AG08396 (cell line): ENCODE measurements at regions not wholly inside any gene's neighbourhood (a gene's known extent, or its start where the extent isn't known, plus 50 kb on each side); places are given as distances from the start of the nearest gene placed in this dataset.

Experiments used
- DNase-seq: peaks from one replicate; pipeline ENCODE4 v3.0.0; 2012; ENCODE audit warnings: low spot score, mixed read lengths

DNA sequence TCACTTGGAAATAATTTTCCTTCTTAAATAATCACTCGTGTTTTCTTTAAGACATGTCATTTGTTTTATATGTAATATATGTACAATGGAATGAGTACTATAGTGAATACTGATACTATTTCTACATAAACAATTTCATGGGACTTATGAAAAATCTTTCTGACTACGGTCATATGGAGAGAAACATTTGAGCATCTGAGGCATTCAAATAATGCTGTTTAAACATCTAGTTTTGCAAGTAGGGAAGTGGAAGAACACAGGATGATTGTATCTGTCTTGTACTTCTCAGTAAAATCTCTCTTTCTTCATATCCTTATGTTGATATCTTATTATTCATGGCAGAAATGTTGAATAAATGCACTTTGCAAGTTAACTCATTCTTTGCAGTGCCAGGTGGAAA is 599.5 kb upstream of the KCNMB2 start:
- DNase-seq: no peak

DNA sequence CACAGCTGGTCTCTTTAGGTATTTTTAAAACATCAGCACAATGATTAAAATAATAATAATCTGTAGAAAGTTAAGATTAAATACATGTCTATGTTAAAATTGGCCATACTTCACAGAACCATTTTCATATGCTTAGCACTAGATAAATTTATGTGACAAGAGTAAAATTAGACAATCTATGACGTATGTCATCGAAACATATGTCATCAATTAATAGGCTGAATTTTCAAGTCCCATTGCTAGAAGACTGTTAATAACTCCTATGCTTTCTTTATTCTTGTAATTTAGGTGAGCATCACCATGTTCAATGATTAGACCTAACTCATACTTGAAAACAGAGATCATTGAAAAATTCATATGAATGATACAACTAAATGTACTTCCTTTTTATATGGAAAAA is 593.3 kb upstream of the KCNMB2 start:
- no peak for DNase-seq

DNA sequence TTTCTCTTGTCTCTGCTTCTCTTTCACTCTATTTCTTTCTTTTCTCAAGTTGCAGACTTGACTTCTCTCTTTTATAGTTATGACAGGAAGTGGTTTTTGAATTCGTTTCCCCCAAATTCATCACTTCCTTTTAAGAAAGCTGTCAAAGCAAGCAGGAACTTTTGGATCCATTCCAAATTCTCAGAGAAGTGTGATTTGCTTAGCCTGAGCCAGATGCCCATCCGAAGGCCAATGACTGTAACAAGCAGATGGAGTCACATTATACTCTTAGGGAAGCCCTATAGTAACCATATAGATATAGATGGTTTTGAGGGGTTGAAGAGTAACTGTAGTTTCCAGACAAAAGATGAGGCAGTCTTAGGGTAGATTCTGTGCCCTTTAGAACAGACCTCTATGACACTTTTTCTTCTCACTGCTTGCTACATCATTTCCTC is 592.0 kb upstream of the KCNMB2 start:
- DNase-seq: no peak

DNA sequence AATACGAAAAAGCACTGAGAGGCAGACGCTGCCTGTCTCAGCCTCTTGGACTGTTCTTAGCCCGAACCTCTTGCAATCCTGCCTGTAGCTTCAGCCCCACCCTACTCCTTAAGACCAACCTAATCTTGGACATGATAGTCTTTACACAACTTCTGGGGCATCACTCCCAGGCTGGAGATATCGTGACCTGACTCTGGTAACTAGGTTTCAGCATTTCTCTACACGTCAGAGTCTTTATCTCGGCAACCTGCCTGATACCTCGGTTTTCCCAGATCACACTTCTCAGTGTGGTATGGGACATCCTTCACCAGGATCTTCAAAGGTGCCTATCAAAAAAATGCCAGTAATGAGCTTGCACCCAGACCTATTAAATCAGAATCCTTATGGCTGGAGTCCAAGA is 590.2 kb upstream of the KCNMB2 start:
- no peak for DNase-seq

DNA sequence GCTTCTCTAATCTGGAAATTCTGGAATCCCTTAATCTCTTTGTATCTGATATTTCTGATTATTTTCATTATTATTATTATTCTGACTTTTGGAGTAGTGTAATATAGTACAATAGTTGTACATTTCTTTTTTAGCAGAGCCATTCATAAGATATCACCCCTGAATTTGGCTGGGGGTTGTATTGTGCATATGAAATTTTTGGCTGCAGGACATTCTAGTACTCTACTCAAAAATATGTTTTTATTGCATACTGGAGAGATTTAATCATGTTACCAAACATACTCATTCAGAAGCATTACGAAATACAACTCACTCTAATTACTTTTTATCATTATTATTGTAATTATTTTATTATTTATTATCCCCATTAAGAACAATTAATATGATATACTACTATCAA is 589.7 kb upstream of the KCNMB2 start:
- DNase-seq: no peak

DNA sequence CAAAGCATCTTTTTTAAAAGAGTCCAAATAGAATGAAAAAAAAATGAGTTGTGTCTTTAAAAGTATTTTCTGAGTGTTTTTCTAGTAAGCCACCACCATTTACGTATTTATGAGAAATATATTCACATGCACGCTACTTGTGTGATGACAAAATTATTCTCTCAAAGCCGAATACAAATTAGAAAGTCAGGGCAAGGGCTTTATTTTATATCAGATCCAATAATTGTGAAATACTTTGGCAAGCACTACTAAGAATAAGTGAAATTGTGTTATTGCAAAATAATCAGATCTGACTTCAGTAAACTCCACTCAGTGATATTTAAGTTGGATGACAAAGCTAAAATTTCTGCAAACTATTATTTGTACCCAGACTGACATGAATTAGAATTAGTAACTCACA is 589.3 kb upstream of the KCNMB2 start:
- no peak for DNase-seq

DNA sequence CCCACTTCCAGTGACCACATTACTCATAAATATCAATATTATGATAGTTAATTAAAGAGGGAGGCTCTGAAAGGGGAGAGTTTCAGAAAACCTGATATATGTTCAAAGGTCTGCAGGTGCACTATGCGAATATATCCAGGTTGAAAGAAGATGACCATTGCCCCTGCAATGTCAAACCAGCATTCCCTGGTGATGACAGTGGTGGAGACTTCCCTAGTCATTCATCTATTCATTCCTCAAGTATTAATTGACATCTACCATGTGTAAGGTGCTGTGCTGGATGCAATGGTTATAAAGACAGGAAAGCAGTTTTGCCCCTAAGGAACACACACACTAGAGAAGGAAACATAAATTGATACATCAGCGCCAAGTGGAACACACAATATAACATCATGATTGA is 588.3 kb upstream of the KCNMB2 start:
- DNase-seq: no peak

DNA sequence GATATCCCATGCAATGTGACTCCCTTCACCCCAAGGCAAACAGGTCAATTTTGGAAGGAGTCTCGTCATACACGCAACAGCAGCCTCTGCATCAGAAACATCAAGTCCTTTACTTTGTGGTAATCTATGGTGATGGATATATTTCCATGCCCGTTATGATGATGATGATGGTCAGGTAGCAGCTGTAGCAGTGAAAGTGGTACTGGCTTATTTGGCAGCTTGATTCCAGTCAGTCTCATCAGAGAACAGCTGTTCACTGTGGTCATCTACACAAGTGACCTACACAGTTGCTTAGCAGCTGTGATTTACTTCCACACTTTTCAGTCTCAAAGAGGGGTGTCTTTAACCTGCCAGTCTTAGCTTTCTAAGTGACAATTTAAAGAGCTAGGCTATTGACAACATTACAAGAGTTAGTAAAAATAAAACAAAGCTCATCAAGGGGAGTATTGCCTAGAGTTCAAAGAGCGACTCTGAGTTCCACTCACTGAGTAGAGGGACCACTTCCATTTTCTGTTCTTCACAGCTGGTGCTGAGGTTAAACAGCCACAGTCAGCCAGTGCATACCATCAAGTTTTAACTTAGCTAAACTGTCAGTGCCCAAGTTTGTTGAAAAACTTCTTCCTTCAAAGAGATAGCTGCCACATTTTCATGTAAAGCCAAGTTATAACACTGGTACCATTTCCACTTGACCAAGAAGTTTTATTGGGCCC is 587.4 kb upstream of the KCNMB2 start:
- DNase-seq: no peak

DNA sequence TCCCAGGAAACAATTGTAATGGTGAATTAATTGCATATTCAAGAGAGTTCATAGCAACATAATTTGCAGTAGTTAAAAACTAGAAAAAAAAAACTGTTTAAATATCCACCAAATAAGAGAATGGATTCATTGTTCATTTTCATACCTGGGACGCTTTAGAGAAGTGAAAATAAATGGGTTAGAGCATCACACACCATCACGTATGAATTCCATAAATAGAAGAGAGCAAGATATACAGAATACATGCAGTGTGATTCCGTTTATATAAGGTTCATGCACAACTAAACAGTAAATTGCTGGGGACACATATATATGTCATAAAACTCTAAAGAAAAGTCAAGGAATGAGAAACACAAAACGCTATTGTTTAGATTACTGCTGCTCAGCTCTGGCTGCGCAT is 577.0 kb upstream of the KCNMB2 start:
- DNase-seq: no peak

DNA sequence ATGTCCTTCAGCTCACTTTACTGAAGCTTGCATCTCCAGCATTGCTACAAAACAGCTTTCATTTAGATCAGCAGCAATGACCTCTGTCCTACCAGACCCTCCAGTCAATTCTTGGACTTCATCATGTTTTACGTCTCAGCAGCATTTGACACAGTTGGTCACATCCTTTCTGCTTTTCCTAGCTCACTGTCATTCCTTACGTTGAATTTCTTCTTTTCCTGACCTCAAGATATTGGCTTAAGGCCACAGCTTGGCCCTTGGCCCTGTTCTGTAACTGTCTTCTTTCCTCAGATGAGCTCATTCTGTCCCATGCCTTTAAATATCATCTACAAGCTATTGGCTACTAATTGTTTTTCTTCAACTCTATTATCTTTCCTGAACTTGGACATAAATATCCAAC is 576.2 kb upstream of the KCNMB2 start:
- no peak for DNase-seq

DNA sequence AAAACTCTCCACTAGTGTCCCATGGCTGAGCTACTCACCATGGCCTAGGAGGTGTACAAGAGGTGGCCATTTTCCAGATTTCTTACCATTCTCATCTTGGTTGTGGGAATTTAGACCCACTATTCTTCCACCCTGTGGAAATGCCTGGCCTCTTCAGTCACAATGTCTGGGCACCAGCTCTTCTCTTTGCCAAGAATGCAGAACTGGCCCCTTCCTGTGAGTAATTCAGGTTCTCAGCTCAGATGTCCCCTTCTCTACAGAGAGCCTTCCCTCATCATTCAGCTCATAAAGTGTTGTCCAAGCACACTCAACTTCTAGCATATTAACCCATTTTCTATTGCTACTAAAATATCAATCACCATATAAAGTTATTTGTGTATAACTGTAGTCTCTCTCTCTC is 575.5 kb upstream of the KCNMB2 start:
- no peak for DNase-seq

DNA sequence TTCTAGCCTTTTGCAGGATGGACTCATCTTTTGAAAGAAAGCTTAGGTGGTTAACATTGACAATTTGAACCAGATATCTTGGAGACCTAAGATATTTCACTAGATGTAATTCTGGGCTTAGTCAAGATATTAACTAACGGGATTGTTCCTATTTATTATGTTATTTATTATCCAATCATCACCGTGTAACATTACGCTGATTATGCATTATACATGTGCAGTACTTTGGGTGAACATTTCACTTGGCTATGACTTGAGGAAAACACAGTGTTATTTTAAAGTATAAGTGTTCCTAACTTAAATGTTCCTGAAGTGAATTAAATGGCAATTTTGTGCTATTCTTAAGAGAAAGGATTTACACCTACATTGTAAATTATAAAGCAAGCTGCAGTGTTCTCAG is 574.5 kb upstream of the KCNMB2 start:
- DNase-seq: no peak

DNA sequence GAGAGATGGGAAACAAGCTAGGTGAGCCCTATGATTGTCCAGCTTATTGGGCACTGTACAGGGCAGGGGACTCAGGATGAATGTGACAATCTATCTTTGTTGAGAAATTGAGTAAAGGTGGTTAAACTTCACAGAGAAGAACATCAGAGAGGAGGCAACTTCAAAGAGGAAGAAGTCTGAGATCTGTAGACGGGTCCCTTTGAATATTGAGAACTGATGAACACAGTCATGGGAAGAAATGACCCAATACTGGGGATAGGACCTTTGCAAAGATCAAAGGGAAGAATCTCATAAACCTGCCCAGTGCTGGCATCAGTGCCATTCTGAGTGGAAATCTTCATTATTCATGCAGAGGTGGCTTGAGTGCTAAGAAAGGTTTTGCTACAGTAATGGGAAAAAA is 569.7 kb upstream of the KCNMB2 start:
- DNase-seq: no peak

DNA sequence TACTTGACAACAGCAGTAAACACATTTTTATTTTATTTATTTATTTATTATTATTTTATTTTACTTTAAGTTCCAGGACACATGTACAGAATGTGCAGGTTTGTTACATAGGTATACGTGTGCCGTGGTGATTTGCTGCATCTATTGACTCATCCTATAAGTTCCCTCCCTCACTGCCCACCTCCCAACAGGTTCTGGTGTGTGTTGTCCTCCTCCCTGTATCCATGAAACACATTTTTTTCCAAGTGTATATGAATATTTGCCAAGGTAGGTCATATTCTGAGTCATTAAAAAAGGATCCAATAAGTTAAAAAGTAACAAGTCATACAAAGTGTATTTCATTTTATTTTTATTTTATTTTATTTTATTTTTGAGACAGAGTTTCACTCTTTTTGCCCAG is 567.3 kb upstream of the KCNMB2 start:
- no peak for DNase-seq

DNA sequence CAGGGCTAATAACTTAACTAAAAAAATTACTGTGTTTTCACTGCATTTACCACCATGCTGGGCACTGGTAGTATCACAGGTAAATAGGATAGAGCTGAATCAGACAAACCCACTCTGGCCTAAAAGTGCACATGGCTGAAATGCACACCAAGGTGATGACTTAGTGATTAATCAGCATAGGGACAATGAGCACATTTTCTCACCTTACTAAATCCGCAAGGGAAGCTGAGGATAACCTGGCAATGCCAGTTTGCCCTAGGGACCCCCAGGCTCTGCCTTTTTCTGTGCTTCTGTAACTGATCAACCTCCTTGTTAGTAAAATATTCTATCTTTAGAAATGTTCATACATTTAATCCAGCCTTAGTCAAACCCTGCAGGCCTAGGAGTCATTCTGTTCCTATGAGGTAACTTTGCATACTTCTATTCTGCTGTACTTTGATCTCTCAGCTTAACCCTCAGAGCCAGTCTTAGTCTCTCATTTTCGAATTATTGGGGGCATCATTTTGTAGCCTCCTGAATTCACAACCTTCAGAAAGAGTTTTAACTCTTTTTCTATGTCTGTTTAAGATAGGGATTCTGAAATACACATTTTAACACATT is 562.9 kb upstream of the KCNMB2 start:
- peak; percentile 11 for DNase-seq

DNA sequence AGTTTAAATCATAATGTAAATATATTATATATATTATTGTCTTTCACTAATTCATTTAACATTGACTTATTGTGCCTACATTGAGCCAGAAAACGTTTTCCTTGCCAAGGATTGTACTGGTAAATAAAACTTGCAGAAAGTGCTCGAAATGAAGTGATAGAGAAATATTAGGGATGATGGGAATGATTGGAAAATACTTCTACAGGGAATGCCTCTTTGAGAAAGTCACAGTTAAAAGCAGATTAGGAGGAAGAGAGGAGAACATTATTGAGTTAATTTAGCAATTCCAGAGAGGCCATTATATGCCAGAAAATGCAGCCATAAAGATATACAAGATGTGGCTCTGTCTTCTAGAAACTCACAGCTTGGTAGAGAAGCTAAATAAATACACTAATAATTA is 560.0 kb upstream of the KCNMB2 start:
- DNase-seq: no peak

DNA sequence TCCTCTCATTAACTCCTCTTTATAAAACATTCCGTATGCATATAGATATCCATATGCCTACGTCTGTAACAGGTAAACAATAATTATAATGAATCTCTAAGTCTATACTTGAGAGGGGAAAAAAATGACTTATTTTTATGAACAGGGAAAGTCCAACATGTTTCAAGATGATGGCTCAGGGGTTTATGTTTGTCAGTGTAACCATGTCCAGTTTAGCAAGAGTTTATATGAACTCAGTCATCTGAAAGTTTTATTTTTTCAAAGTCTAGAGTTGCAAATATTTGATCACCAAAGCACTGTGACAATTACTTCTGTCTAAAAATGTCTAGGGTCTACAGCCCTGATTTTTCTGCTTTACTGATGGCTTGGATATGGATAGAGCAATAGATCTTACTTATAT is 559.4 kb upstream of the KCNMB2 start:
- DNase-seq: no peak

DNA sequence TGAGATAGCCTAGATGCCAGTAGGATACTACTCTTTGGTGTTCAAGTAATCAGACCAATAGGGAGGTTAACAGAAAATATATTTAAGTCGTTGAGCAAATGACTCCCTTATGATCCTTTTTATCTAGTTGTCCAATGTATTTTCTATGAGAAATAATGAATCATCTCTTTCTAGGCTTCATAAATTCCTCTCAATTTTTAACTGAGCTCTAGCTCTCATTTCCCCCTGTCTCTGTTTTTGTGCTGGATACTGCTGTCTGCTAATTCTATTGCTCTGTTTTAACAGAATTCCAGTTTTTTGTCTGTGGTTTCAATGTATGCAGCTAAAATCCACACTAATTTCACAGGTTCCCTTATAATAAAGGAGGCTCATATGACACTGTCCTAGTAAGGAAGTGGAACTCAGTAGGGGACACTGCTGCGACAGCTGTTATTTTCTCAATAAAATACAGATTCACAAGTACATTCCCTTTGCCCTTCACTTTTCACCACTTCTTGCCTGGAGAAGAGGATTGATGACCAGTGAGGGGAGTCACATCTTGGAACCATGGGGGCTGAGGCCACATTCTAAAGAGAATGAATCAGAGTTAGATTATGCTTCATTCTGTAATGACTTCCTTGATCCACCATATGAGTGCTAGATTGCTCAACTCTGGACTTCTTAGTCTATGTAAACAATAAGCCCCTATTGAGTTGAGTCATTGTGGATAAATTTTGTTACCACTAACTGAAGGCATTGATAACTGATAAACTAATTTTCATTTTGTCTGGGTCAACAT is 558.7 kb upstream of the KCNMB2 start:
- peak; percentile 42 for DNase-seq

DNA sequence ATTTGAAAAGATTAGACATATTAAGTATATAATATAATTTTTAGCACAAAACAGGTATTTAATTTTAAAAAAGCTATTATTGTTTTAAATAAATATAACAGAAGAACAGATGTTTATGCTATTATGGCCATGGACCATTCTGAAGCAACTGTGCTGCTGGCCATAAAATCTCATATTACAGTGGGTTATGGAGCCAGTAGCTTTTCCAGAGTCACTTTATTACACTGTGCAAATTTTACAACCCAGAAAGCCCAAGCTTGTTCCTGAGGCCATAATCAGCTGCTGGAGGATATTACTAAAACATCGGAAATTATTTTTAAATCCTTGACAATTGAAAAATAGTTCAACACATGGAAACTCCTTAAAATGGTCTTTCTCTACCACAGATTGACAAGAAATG is 557.3 kb upstream of the KCNMB2 start:
- no peak for DNase-seq

DNA sequence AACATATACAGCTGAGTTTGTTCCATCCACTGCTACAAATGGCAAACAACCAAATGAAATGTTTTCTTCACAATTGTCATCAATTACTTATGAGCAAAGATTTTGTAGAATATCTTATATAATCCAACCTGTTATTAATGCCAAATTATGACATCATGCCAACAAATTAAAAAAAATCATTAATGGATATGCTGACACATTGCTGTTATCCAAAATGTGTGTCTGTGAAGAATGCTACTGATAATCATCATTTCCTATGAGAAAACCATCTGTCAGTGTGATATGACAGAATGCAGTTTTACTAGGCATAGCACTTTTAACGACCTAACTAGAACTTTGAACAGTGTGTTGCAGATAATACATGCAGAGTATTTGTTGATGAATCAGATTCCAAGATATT is 556.5 kb upstream of the KCNMB2 start:
- DNase-seq: no peak

DNA sequence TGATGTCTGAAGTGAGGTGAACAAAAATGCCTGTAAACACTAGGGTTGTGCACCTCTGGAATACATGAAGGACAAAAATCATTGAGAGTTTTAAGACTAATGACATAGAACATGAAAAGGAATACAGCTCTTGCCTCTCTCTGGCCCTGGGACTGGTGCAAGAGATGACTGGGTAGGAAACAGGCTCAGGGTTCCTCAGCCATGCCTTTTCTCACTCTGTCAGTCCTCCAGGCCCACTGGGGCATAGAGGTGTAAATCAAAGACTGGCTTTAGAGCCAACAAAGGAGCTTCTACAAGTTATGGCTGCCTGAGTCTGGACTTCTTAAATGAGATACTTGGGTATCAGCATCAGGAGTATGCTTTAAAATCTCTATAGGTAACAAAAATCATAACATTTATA is 554.7 kb upstream of the KCNMB2 start:
- DNase-seq: no peak

DNA sequence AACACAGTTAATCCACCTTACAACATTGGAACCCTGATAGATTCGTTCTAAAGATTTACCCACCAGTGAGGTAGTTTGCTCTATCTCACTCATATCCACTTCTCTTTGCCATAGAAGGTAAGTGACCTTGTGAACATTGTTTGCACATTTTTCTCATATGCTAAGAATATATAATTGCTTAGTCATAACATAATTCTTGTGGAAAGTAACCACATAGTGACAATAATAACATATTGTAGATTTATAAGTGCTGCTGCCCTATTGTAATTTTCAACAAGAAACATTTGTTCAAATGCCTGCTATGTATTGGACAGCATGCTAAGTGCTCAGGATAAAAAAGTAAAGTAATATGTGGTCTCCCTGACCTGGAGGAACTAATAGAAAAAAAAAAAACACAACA is 554.2 kb upstream of the KCNMB2 start:
- no peak for DNase-seq

DNA sequence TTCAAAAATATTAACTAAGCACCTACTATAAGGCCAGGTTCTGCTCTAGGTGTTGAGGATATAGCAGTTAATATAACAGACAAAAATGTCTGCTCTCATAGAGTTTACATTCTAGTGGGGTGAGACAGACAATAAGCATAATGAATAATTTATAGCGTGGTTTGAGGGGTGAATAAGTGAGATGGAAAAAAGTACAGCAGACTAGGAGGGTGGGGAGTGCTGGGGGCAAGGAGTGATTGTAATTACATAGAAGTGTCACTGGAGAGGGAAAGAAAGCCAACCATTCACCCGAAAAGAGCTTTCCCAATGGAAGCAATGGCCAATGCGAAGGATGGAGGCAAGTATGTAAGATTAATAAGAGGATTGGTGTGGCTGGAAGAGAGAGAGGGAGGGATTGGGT is 552.9 kb upstream of the KCNMB2 start:
- no peak for DNase-seq
